Cardiac fibroblast (primary cell): ENCODE measurements at regions not wholly inside any gene's neighbourhood (a gene's known extent, or its start where the extent isn't known, plus 50 kb on each side); places are given as distances from the start of the nearest gene placed in this dataset.

Source experiments
- DNase-seq, 2 donors: peaks; one replicate each; pipeline versions ENCODE4 v3.0.0 to v3.0.0-alpha.2; 2010; ENCODE audit warnings: low read depth in 2 of 2
- H3K4me3 ChIP-seq, 2 donors: replicated peaks in 1 of 2; 1 replicate in 1 of 2; 2 replicates in 1 of 2; pipeline ENCODE4 v1.5.1; 2011; ENCODE audit warnings: low read depth in 2 of 2, low read length in 2 of 2, mild to moderate bottlenecking in 2 of 2, moderate library complexity in 1 of 2
- TF ChIP-seq, protein P1 (sequence below): IDR thresholded peaks from one replicate; pipeline ENCODE4 v1.5.1; 2011; ENCODE audit warnings: low read depth, mild to moderate bottlenecking, low read length, inconsistent platforms

GRCh38 chr2:12854001-12854530, 137.3 kb downstream of the TRIB2 start:
- TF ChIP-seq, protein P1, sequence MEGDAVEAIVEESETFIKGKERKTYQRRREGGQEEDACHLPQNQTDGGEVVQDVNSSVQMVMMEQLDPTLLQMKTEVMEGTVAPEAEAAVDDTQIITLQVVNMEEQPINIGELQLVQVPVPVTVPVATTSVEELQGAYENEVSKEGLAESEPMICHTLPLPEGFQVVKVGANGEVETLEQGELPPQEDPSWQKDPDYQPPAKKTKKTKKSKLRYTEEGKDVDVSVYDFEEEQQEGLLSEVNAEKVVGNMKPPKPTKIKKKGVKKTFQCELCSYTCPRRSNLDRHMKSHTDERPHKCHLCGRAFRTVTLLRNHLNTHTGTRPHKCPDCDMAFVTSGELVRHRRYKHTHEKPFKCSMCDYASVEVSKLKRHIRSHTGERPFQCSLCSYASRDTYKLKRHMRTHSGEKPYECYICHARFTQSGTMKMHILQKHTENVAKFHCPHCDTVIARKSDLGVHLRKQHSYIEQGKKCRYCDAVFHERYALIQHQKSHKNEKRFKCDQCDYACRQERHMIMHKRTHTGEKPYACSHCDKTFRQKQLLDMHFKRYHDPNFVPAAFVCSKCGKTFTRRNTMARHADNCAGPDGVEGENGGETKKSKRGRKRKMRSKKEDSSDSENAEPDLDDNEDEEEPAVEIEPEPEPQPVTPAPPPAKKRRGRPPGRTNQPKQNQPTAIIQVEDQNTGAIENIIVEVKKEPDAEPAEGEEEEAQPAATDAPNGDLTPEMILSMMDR = no peak
- no peak overlapping the region for H3K4me3 ChIP-seq
- no peak for DNase-seq

DNA sequence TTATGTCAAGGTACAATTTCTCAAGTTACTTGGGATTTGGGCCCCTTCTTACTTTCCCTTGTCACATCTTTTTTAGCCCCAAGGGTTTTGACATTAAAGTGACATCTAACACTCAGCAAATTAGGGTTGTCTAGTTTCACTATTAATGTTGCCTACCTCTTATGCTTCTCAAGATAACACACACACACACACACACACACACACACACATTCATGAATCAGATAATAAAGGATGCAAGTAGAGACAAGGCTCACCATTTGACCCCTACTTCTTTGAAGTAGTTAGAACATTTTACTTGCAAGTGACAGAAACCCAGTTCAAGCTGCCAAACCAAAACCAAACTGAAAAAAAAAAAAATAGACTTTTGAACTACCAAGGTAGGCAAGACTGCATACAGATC, 138.8 kb downstream of the TRIB2 start:
- no peak overlapping the region for H3K4me3 ChIP-seq
- no peak for DNase-seq

DNA sequence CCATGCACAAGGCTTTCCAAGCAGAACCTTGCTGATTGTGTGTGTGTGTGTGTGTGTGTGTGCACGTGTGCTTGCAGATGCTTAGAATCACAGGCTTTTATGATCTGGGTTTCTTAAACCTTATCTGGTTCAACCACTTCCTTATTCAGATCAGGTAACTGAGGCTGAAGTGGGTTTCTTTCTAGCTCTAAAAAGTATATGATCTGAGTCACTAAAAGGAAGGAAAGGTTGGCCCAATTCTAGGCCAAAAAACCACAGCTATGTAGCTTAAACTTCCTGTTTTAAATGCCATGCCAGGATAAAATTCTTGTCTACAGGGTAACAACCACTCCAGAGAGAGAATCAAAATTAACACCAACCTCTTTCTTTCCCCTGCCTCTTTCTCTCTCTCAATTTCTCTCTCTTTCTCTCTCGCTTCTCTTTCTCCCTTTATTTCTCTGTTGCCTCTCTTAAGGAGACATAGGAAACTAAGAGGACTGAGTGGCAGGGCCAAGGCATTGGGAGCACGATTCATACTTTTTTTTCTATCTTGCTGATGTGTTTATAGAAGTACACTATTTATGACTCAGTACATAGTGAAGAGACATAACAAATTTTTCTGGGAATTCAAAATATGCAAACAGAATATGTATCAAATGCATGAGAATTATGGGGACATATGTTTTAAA, 140.3 kb downstream of the TRIB2 start:
- TF ChIP-seq, protein P1 = no peak
- H3K4me3 ChIP-seq = no peak overlapping the region
- DNase-seq = peak; percentile 86 to 90

More for the DNA sequence above, 138.8 kb downstream of the TRIB2 start:
- TF ChIP-seq, protein P1 = no peak

GRCh38 chr2:12857891-12858290, 141.2 kb downstream of the TRIB2 start:
- peak in 1 of 2 donors; percentile 5 for DNase-seq
- TF ChIP-seq, protein P1 = no peak
- H3K4me3 ChIP-seq = no peak overlapping the region

DNA sequence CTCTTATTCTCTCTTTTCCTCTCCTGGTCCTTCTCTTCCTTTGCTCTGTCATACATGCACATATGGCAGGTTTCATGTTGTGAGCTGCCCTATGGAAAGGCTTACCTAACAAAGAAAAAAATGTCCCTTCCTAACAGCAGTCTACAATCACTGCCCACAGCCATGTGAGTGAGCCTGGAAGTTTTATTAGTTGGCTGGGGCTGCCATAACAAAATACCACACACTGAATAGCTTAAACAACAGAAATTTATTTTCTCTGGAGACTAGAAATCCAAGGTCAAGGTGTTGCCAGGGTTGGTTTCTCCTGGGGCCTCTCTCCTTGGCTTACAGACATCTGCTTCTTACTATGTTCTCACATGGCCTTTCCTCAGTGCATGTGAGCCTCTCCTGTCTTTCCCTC, 142.1 kb downstream of the TRIB2 start:
- TF ChIP-seq, protein P1 = no peak

DNA sequence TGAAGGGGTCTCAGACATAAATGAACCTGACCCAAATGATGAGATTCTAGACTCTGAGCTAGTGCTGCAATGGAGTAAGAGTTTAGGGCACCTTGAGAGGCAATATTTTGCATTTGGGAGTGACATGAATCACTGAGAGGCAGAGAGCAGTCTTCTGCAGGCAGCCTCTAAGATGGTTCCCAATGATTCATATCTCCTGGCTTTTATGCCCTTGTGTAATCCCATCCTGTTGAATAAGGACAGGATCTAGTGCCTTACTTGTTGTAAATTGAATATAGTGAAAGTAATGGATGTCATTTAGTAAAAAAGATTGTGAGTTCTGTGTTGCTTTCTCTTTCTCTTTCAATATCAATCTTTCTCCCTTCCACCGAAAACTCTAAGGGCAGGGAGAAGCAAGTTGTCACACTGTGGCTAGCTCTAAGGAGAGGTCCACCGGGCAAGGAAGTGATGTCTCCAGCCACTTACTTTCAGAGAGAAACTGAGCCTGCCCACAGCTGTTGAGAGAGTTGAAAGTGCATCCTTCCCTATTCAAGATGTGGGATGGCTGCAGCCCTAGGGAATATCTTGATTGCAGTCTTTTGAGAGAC, 144.7 kb downstream of the TRIB2 start:
- DNase-seq = peak; percentile 35 to 87
- TF ChIP-seq, protein P1 = no peak

More for the DNA sequence above, 142.1 kb downstream of the TRIB2 start:
- no peak for DNase-seq
- no peak overlapping the region for H3K4me3 ChIP-seq

More for the DNA sequence above, 144.7 kb downstream of the TRIB2 start:
- H3K4me3 ChIP-seq = no peak overlapping the region
